ENCODE measurements at regions not wholly inside any gene's neighbourhood (a gene's known extent, or its start where the extent isn't known, plus 50 kb on each side); places are given as distances from the start of the nearest gene placed in this dataset.
"Not testable (repeated sequence)": the region's sequence is repeated elsewhere in the genome, so short reads cannot be mapped to it uniquely, and the experiment has no call there.

DNA sequence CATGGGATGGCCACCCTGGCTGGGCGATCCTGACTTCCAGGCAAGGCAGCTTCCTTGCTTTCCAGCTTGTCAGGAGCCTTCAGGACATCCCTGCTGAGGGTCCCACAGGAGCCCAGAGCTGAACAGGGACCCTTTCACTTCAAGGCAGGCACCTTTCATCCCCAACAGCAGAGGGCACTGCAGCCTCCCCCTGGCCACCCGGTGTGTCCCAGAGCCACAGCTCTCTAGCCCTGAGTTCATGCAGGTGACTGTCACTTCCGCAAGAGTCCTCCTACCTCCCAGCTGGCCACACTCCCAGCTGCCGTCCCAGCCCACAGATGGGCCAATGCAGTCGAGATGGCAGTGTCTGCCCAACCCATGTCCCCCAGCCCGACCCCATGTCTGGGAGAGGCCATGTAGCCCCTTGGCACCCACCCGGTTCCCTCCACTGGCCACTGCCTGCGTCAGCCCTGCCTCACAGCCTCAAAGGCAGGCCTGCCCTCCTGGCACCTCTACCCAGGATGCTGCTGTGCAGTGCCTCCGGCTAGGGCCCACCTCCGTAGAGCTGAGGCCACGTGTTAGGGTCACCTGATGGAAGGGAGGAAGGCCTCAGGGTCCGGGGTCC, 248.3 kb downstream of the CCDC74A start:
- H3K36me3 ChIP-seq (ENCODE audit: control insufficient read depth, low read depth, low read length); H3K9ac ChIP-seq (ENCODE audit: low read length); H3K27me3 ChIP-seq (ENCODE audit: control insufficient read depth, insufficient read depth, low read length); H3K4me1 ChIP-seq (ENCODE audit: control insufficient read depth, low read depth, low read length); H3K4me3 ChIP-seq (ENCODE audit: low read length); H3K27ac ChIP-seq (ENCODE audit: low read length); H3K9me3 ChIP-seq (ENCODE audit: control insufficient read depth, low read depth, low read length): not testable (repeated sequence)

DNA sequence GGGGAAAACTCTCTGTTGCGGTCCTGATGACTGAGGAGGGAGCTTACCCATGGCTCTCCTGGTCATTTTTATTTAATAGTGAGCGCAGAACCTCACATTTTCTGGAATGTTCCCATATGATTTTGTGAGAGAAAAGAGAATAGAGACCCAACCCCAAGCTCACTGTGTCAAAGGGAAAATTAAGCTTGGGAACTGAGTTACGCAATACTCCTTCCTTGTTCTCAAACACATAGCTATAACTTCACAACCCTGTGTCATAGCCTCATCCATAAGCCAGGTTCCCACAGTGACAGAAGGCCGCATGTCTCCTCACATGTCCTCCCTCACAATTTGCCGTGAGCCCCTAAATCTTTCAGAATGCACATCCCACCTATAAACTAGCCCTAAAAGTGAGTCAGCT, 252.8 kb downstream of the CCDC74A start:
- not testable (repeated sequence) for H3K27me3 ChIP-seq (ENCODE audit: control insufficient read depth, insufficient read depth, low read length); H3K4me1 ChIP-seq (ENCODE audit: control insufficient read depth, low read depth, low read length); H3K4me3 ChIP-seq (ENCODE audit: low read length)

DNA sequence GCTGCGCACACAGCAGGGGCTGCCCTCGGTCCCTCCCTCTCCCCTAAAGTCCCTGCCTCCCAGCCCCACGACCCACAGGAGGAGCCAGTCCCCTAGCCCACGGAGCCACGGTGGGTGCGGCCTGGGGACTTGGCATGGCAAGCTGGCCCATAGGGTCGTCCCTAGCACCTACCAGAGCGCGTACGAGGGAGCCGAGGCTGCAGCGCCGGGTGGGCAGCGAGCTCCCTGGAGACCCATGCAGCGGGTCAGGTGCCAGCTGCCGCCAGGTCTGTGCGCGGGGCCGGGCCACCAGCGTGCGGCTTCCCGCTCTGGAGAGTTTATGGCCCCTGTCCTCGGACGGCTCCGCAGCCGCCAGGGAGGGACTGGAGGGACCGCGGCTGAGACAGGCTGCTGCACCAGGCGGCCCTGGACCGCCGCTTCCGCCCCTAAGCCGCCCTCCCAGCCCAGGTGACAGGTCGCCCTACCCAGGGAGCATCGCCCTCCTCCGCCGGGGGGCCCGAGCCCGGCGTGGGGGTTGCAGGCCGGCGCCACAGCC, 273.6 kb downstream of the CCDC74A start:
- Histone ChIP-seq H3K9me3 (ENCODE audit: control insufficient read depth, low read depth, low read length) (no peaks in the 10 kb centered on the region), H3K36me3 (ENCODE audit: control insufficient read depth, low read depth, low read length) (no peaks in the 10 kb centered on the region), H3K27ac (ENCODE audit: low read length) (no peak overlapping the region), H3K4me3 (ENCODE audit: low read length) (no peak overlapping the region), H3K9ac (ENCODE audit: low read length) (no peak overlapping the region), H3K27me3 (ENCODE audit: control insufficient read depth, insufficient read depth, low read length) (peaks cover 10% of the 10 kb centered on the region), H3K4me1 (ENCODE audit: control insufficient read depth, low read depth, low read length) (no peaks in the 10 kb centered on the region)

More for the DNA sequence above, 252.8 kb downstream of the CCDC74A start:
- not testable (repeated sequence) for H3K9ac ChIP-seq (ENCODE audit: low read length); H3K27ac ChIP-seq (ENCODE audit: low read length); H3K9me3 ChIP-seq (ENCODE audit: control insufficient read depth, low read depth, low read length); H3K36me3 ChIP-seq (ENCODE audit: control insufficient read depth, low read depth, low read length)

DNA sequence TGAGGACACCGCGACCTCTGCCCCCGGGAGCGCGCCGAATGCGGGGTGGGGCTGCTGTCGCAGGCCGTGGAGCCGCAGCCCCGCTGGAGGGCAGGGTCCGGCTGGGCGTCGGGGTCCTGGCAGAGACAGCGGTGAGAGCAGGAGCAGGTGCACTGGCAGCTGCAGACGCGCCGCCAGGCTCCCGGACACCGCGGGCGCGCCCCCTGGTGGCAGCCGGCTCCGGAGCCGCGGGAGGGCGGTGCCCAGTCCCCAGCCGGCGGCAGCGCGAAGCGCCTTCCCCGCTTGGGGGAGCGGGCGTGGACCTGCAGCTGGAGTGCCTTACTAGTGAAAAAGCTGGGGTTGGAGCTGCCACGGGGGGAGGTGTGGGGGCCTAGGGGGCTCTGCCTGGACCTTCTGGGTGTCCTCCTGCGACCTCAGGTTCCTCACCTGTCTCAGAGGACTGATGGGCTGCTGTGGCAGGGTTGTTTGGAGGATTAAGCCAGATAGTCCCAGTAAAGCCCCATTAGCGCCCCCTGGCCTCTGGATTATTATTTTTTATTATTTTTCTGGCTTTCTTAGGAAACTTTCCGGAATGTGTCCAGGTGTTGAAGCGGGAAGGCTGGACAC, 274.2 kb downstream of the CCDC74A start:
- not testable (repeated sequence) for H3K4me1 ChIP-seq (ENCODE audit: control insufficient read depth, low read depth, low read length); H3K9ac ChIP-seq (ENCODE audit: low read length); H3K36me3 ChIP-seq (ENCODE audit: control insufficient read depth, low read depth, low read length); H3K27ac ChIP-seq (ENCODE audit: low read length); H3K9me3 ChIP-seq (ENCODE audit: control insufficient read depth, low read depth, low read length)
- peak overlapping the region; percentile 73 for H3K4me3 ChIP-seq (ENCODE audit: low read length)
- H3K27me3 ChIP-seq (ENCODE audit: control insufficient read depth, insufficient read depth, low read length), result peaks cover 10% of the 10 kb centered on the region

DNA sequence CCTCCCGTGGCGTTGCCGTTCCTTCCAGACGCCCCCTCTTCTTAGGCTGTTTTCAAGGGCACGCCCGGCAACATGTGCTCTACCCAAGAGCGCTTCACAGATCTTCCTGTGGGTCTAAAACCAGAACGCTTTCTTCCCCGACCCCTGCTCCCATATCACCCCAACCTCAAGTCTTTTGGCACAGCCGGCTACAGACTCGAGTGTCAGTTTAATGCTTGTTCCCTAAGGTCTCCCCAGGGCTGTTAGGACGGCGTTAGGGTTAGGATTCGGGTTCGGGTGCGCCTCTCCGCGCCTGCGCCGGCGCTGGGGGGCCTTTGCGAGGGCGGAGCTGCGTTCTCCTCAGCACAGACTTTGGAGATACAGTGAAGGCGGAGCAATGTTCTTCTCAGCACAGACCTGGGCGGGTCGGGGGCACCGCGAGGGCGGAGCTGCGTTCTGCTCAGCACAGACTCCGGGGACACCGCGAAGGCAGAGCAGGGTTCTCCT, 274.7 kb downstream of the CCDC74A start:
- H3K9me3 ChIP-seq (ENCODE audit: control insufficient read depth, low read depth, low read length); H3K36me3 ChIP-seq (ENCODE audit: control insufficient read depth, low read depth, low read length); H3K4me1 ChIP-seq (ENCODE audit: control insufficient read depth, low read depth, low read length); H3K9ac ChIP-seq (ENCODE audit: low read length); H3K27ac ChIP-seq (ENCODE audit: low read length): not testable (repeated sequence)
- H3K27me3 ChIP-seq (ENCODE audit: control insufficient read depth, insufficient read depth, low read length), result peaks cover 10% of the 10 kb centered on the region
- H3K4me3 ChIP-seq (ENCODE audit: low read length), result peak overlapping the region; percentile 73

DNA sequence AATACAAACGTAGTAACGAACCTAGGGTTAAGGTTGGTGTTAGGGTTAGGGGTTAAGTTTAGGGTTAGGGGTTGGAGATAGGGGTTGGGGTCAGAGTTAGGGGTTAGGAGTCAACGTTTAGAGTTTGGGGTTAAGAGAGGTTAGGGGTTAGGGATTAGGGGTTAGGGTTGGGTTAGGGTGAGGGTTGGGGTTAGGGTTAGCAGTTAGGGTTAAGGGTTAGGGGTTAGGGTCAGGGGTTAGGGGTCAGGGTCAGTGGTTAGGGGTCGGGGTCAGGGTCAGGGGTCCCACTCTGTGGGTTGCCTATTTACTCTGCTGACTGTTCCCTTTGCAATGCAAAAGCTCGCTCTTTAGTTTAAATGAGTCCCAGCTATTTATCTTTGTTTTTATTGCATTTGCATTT, 275.5 kb downstream of the CCDC74A start:
- H3K9me3 ChIP-seq (ENCODE audit: control insufficient read depth, low read depth, low read length); H3K9ac ChIP-seq (ENCODE audit: low read length); H3K27ac ChIP-seq (ENCODE audit: low read length); H3K4me1 ChIP-seq (ENCODE audit: control insufficient read depth, low read depth, low read length); H3K36me3 ChIP-seq (ENCODE audit: control insufficient read depth, low read depth, low read length): not testable (repeated sequence)
- H3K4me3 ChIP-seq (ENCODE audit: low read length), result peak overlapping the region; percentile 73
- H3K27me3 ChIP-seq (ENCODE audit: control insufficient read depth, insufficient read depth, low read length), result peaks cover 10% of the 10 kb centered on the region

DNA sequence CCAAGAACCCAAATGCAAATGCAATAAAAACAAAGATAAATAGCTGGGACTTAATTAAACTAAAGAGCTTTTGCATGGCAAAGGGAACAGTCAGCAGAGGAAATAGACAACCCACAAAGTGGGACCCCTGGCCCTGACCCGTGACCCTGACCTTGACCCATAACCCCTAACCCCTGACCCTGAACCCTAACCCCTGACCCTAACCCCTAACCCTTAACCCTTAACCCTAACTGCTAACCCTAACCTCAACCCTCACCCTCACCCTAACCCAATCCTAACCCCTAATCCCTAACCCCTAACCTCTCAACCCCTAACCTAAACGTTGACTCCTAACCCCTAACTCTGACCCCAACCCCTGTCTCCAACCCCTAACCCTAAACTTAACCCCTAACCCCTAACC, 284.9 kb downstream of the CCDC74A start:
- not testable (repeated sequence) for H3K9ac ChIP-seq (ENCODE audit: low read length); H3K9me3 ChIP-seq (ENCODE audit: control insufficient read depth, low read depth, low read length); H3K27ac ChIP-seq (ENCODE audit: low read length); H3K4me3 ChIP-seq (ENCODE audit: low read length); H3K27me3 ChIP-seq (ENCODE audit: control insufficient read depth, insufficient read depth, low read length); H3K36me3 ChIP-seq (ENCODE audit: control insufficient read depth, low read depth, low read length); H3K4me1 ChIP-seq (ENCODE audit: control insufficient read depth, low read depth, low read length)

DNA sequence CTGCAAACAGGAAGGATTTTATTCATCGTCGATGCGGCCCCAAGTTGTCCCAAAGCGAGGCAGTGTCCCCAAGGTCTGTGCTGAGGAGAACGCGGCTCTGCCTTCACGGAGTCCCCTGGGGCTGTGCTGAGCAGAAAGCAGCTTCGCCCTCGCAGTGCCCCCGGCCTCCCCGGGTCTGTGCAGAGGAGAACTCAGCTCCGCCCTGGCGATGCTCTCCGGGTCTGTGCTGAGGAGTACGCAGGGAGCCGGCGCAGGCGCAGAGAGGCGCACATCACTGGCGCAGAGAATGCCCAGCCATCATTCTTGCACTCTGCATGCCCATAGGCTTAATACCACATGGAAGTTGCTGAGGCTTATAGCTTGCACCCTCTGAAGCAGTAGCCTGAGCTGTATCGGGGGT, 285.7 kb downstream of the CCDC74A start:
- not testable (repeated sequence) for H3K4me3 ChIP-seq (ENCODE audit: low read length)

DNA sequence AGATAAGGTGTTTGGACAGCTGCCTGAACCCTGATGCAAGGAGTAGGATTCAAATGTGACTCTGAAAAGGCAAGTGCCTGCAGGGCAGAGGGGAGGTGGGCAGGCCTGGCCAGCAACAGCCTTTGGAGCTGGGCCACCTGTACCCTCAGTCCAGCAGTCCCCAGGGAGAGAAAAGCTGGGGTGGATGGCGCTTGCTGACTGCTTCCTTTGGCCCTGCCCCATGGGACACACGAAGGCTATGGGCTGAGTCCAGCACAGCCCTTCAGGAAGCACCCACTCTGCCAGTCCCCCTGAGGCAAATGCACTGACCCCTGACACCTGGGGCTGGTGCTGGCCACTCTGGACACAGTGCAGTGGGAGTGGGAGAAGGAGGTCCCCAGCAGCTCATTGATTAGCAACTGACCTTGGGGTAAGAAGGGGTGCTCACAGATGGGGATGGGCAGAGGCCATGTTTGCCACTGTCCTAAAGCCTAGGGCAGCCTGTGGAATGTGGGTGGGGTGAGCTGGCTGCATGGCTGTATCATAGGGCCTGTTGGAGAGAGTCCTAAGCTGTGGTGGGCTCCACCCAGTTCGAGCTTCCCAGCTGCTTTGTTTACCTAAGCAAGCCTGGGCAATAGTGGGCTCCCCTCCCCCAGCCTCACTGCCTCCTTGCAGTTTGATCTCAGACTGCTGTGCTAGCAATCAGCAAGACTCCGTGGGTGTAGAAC, 290.7 kb downstream of the CCDC74A start:
- not testable (repeated sequence) for H3K4me1 ChIP-seq (ENCODE audit: control insufficient read depth, low read depth, low read length); H3K9ac ChIP-seq (ENCODE audit: low read length); H3K27ac ChIP-seq (ENCODE audit: low read length); H3K36me3 ChIP-seq (ENCODE audit: control insufficient read depth, low read depth, low read length); H3K27me3 ChIP-seq (ENCODE audit: control insufficient read depth, insufficient read depth, low read length); H3K4me3 ChIP-seq (ENCODE audit: low read length); H3K9me3 ChIP-seq (ENCODE audit: control insufficient read depth, low read depth, low read length)

More for the DNA sequence above, 285.7 kb downstream of the CCDC74A start:
- H3K4me1 ChIP-seq (ENCODE audit: control insufficient read depth, low read depth, low read length); H3K36me3 ChIP-seq (ENCODE audit: control insufficient read depth, low read depth, low read length); H3K27me3 ChIP-seq (ENCODE audit: control insufficient read depth, insufficient read depth, low read length); H3K9me3 ChIP-seq (ENCODE audit: control insufficient read depth, low read depth, low read length); H3K9ac ChIP-seq (ENCODE audit: low read length); H3K27ac ChIP-seq (ENCODE audit: low read length): not testable (repeated sequence)

DNA sequence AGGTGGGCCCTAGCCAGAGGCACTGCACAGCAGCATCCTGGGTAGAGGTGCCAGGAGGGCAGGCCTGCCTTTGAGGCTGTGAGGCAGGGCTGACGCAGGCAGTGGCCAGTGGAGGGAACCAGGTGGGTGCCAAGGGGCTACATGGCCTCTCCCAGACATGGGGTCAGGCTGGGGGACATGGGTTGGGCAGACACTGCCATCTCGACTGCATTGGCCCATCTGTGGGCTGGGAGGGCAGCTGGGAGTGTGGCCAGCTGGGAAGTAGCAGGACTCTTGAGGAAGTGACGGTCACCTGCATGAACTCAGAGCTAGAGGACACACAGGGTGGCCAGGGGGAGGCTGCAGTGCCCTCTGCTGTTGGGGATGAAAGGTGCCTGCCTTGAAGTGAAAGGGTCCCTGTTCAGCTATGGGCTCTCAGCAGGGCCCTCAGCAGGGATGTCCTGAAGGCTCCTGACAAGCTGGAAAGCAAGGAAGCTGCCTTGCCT, 294.6 kb downstream of the CCDC74A start:
- not testable (repeated sequence) for H3K27ac ChIP-seq (ENCODE audit: low read length); H3K36me3 ChIP-seq (ENCODE audit: control insufficient read depth, low read depth, low read length); H3K4me1 ChIP-seq (ENCODE audit: control insufficient read depth, low read depth, low read length); H3K9me3 ChIP-seq (ENCODE audit: control insufficient read depth, low read depth, low read length); H3K9ac ChIP-seq (ENCODE audit: low read length); H3K4me3 ChIP-seq (ENCODE audit: low read length); H3K27me3 ChIP-seq (ENCODE audit: control insufficient read depth, insufficient read depth, low read length)

DNA sequence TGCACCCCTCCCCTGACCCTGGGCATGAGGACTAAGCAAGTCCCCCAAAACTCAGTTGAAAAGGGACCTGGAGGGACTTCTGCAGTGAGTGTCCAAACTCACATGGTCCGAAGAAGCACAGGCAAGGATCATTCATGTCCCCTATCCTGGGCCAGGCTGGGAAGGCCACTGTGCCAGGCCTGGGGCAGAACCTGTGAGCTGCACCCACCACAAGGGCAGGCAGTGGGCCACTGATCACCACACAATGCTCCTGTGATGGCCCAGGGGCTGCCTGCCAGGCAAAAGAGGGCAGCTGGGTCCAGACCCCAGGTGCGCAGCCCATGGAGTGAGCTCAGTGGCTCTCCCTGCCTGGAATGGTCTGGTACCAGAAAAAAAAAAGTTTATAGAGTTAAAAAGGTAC, 295.4 kb downstream of the CCDC74A start:
- not testable (repeated sequence) for H3K27ac ChIP-seq (ENCODE audit: low read length); H3K4me1 ChIP-seq (ENCODE audit: control insufficient read depth, low read depth, low read length); H3K27me3 ChIP-seq (ENCODE audit: control insufficient read depth, insufficient read depth, low read length); H3K36me3 ChIP-seq (ENCODE audit: control insufficient read depth, low read depth, low read length); H3K9ac ChIP-seq (ENCODE audit: low read length); H3K4me3 ChIP-seq (ENCODE audit: low read length); H3K9me3 ChIP-seq (ENCODE audit: control insufficient read depth, low read depth, low read length)

DNA sequence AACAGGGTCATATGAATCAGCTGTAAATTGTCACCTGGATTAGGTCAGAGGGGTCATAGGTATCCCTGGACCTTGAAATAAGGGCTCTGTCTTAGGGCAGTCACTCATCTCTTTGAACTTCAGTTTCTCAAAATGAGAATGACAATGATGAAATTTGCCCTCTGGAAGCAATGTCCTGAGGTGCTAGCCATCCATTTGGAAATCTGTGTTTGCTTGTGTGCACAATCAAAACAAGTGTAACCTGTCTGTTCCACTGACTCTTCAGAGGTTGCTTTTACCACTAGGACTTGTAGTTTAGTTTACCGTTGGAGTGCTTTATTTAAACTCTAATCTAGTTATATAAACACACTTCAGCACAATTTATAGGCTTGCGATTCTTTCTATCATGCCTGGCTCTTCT, 297.3 kb downstream of the CCDC74A start:
- not testable (repeated sequence) for H3K4me1 ChIP-seq (ENCODE audit: control insufficient read depth, low read depth, low read length); H3K36me3 ChIP-seq (ENCODE audit: control insufficient read depth, low read depth, low read length); H3K9me3 ChIP-seq (ENCODE audit: control insufficient read depth, low read depth, low read length); H3K27me3 ChIP-seq (ENCODE audit: control insufficient read depth, insufficient read depth, low read length); H3K27ac ChIP-seq (ENCODE audit: low read length); H3K9ac ChIP-seq (ENCODE audit: low read length); H3K4me3 ChIP-seq (ENCODE audit: low read length)

Measured in iPS-18a (cell line).